ENCODE measurements at regions not wholly inside any gene's neighbourhood (a gene's known extent, or its start where the extent isn't known, plus 50 kb on each side); places are given as distances from the start of the nearest gene placed in this dataset.
"Not testable (repeated sequence)": the region's sequence is repeated elsewhere in the genome, so short reads cannot be mapped to it uniquely, and the experiment has no call there.

- DNase-seq = no peak
These were observed 254.8 kb downstream of the MYCN start for GRCh38 chr2:16194931-16195680.

GRCh38 chr2:16194530-16194929 is 254.2 kb downstream of the MYCN start:
- no peak for DNase-seq

- no peak for DNase-seq
These were observed 253.7 kb downstream of the MYCN start for GRCh38 chr2:16194096-16194390.

GRCh38 chr2:16192416-16193216 is 252.3 kb downstream of the MYCN start:
- no peak for DNase-seq

- no peak for DNase-seq
These were observed 251.3 kb downstream of the MYCN start for GRCh38 chr2:16191431-16192200.

GRCh38 chr2:16190446-16191270 is 250.3 kb downstream of the MYCN start:
- DNase-seq = no peak

GRCh38 chr2:16189836-16190160 is 249.4 kb downstream of the MYCN start:
- DNase-seq = no peak

- DNase-seq = no peak
These were observed 248.9 kb downstream of the MYCN start for GRCh38 chr2:16189029-16189835.

- no peak for DNase-seq
These were observed 248.0 kb downstream of the MYCN start for GRCh38 chr2:16188261-16188890.

GRCh38 chr2:16187482-16187817 is 247.1 kb downstream of the MYCN start:
- DNase-seq = no peak

- DNase-seq = no peak
These were observed 246.5 kb downstream of the MYCN start for GRCh38 chr2:16186661-16187481.

- no peak for DNase-seq
These were observed 245.5 kb downstream of the MYCN start for GRCh38 chr2:16185801-16186272.

- DNase-seq = no peak
These were observed 244.8 kb downstream of the MYCN start for GRCh38 chr2:16184945-16185660.

GRCh38 chr2:16184341-16184890 is 244.1 kb downstream of the MYCN start:
- DNase-seq = no peak

GRCh38 chr2:16183345-16183744 is 243.0 kb downstream of the MYCN start:
- DNase-seq = no peak

- no peak for DNase-seq
These were observed 242.5 kb downstream of the MYCN start for GRCh38 chr2:16182841-16183240.

GRCh38 chr2:16182311-16182815 is 242.0 kb downstream of the MYCN start:
- DNase-seq = not testable (repeated sequence)

- no peak for DNase-seq
These were observed 241.4 kb downstream of the MYCN start for GRCh38 chr2:16181741-16182090.

- no peak for DNase-seq
These were observed 240.9 kb downstream of the MYCN start for GRCh38 chr2:16181062-16181740.
